Myocyte (in vitro differentiated cells): ENCODE measurements at regions not wholly inside any gene's neighbourhood (a gene's known extent, or its start where the extent isn't known, plus 50 kb on each side); places are given as distances from the start of the nearest gene placed in this dataset.

Experiments used
- DNase-seq: peaks from one replicate; pipeline ENCODE4 v3.0.0-alpha.2; 2012; ENCODE audit warnings: low read depth

GRCh38 chr13:40207001-40207478 lies 459.4 kb downstream of the FOXO1 start:
- no peak for DNase-seq

GRCh38 chr13:40208517-40208916 lies 457.9 kb downstream of the FOXO1 start:
- no peak for DNase-seq

GRCh38 chr13:40210865-40211585 lies 455.4 kb downstream of the FOXO1 start:
- DNase-seq: no peak

- DNase-seq: no peak
These were observed 454.9 kb downstream of the FOXO1 start for GRCh38 chr13:40211586-40211968.

GRCh38 chr13:40213779-40214178 lies 452.7 kb downstream of the FOXO1 start:
- DNase-seq: no peak

- no peak for DNase-seq
These were observed 451.1 kb downstream of the FOXO1 start for GRCh38 chr13:40215311-40215710.

GRCh38 chr13:40215747-40216146 lies 450.7 kb downstream of the FOXO1 start:
- DNase-seq: no peak

GRCh38 chr13:40217675-40218074 lies 448.8 kb downstream of the FOXO1 start:
- DNase-seq: no peak

GRCh38 chr13:40220299-40220935 lies 446.0 kb downstream of the FOXO1 start:
- DNase-seq: no peak

- no peak for DNase-seq
These were observed 445.3 kb downstream of the FOXO1 start for GRCh38 chr13:40221131-40221459.

GRCh38 chr13:40221460-40222201 lies 444.8 kb downstream of the FOXO1 start:
- peak; percentile 49 for DNase-seq

GRCh38 chr13:40223585-40223984 lies 442.9 kb downstream of the FOXO1 start:
- no peak for DNase-seq

GRCh38 chr13:40228496-40228895 lies 437.9 kb downstream of the FOXO1 start:
- DNase-seq: no peak

- no peak for DNase-seq
These were observed 437.5 kb downstream of the FOXO1 start for GRCh38 chr13:40228990-40229389.

GRCh38 chr13:40230833-40231266 lies 435.6 kb downstream of the FOXO1 start:
- peak; percentile 74 for DNase-seq

GRCh38 chr13:40231311-40231710 lies 435.1 kb downstream of the FOXO1 start:
- DNase-seq: peak; percentile 67

GRCh38 chr13:40231751-40232150 lies 434.7 kb downstream of the FOXO1 start:
- peak; percentile 45 for DNase-seq

- DNase-seq: peak; percentile 96
These were observed 434.0 kb downstream of the FOXO1 start for GRCh38 chr13:40232311-40233040.

GRCh38 chr13:40233731-40234195 lies 432.7 kb downstream of the FOXO1 start:
- peak; percentile 97 for DNase-seq

GRCh38 chr13:40235160-40235796 lies 431.2 kb downstream of the FOXO1 start:
- no peak for DNase-seq
